Endothelial cell of umbilical vein (primary cell): ENCODE measurements at regions not wholly inside any gene's neighbourhood (a gene's known extent, or its start where the extent isn't known, plus 50 kb on each side); places are given as distances from the start of the nearest gene placed in this dataset.

Experiments
- BruUV-seq: library from RNA; stranded (reverse); fragments of 400-500 nt; replicated peaks from 2 replicates; lab custom pipeline; 2021; lab: Mats Ljungman, UMichigan
- CTCF ChIA-PET: fragments of 300-600, 350-600 bp; sonication (Branson Sonifier 250); formaldehyde crosslinking; loops from one replicate; lab custom pipeline; 2021; ENCODE audit warnings: antibody characterized with exemption, inconsistent platforms; lab: Charles Lee
- POLR2A ChIA-PET: fragments of 300-600, 350-600 bp; sonication (Branson Sonifier 250); formaldehyde crosslinking; loops from one replicate; lab custom pipeline; 2021; ENCODE audit warnings: antibody characterized with exemption, inconsistent platforms; lab: Charles Lee
- DNase-seq: peaks from one replicate; pipeline ENCODE4 v3.0.0-alpha.2; 2011; ENCODE audit warnings: low read depth, low spot score
- FAIRE-seq: peaks from 2 replicates; lab custom pipeline; 2011; peaks lifted over from hg19 to GRCh38; lab: Jason Lieb, UNC
- H2AFZ ChIP-seq: 2 replicates; pipeline ENCODE4 v1.6.0; 2012; ENCODE audit warnings: low read depth, low read length, control low read depth, inconsistent platforms
- H3K27ac ChIP-seq: 2 replicates; pipeline ENCODE4 v1.5.1; 2011; ENCODE audit warnings: low read depth, mild to moderate bottlenecking, control low read depth, low read length, moderate library complexity; ENCODE audit not compliant: insufficient read depth
- H3K27me3 ChIP-seq, 2 experiments: 2 replicates each; pipeline versions ENCODE4 v1.6.0 to v1.6.1; 2011; ENCODE audit warnings: low read length in 2 of 2, mixed read lengths in 1 of 2; ENCODE audit not compliant: control insufficient read depth in 2 of 2, insufficient read depth in 2 of 2
- H3K36me3 ChIP-seq, 2 experiments: 2 replicates in 1 of 2; 3 replicates in 1 of 2; pipeline ENCODE4 v1.5.1; 2011; ENCODE audit warnings: low read length in 2 of 2, mild to moderate bottlenecking in 1 of 2, moderate library complexity in 1 of 2; ENCODE audit not compliant: control insufficient read depth in 2 of 2, insufficient read depth in 2 of 2; ENCODE audit errors: extremely low read depth in 1 of 2
- H3K4me1 ChIP-seq: 3 replicates; pipeline ENCODE4 v1.5.1; 2011; ENCODE audit warnings: mild to moderate bottlenecking, low read length; ENCODE audit not compliant: control insufficient read depth, insufficient read depth; ENCODE audit errors: extremely low read depth
- H3K4me2 ChIP-seq: 2 replicates; pipeline ENCODE4 v1.6.1; 2011; ENCODE audit warnings: low read length, control low read depth, mixed read lengths; ENCODE audit not compliant: insufficient read depth
- H3K4me3 ChIP-seq, 3 experiments: fragments of 200-600 bp in 1 of 3; sonication (generic), shearing (Covaris generic) in 1 of 3; replicated peaks in 1 of 3; 2 replicates each; pipeline ENCODE4 v1.5.1; 2011 to 2016; ENCODE audit warnings: control low read depth in 3 of 3, low read length in 3 of 3, mild to moderate bottlenecking in 2 of 3, inconsistent platforms in 1 of 3, low read depth in 1 of 3, moderate library complexity in 1 of 3; ENCODE audit not compliant: insufficient read depth in 1 of 3
- H3K79me2 ChIP-seq: 2 replicates; pipeline ENCODE4 v1.6.0; 2012; ENCODE audit warnings: low read length, inconsistent platforms; ENCODE audit not compliant: control insufficient read depth, insufficient read depth
- H3K9ac ChIP-seq: replicated peaks from 2 replicates; pipeline ENCODE3; 2011; ENCODE audit warnings: low read length, control low read depth; ENCODE audit not compliant: insufficient read depth; ENCODE audit errors: extremely low read depth
- H3K9me1 ChIP-seq: replicated peaks from 3 replicates; pipeline ENCODE4 v1.6.0; 2011; ENCODE audit warnings: mild to moderate bottlenecking, low read length; ENCODE audit not compliant: control insufficient read depth, insufficient read depth; ENCODE audit errors: extremely low read depth
- H3K9me3 ChIP-seq: replicated peaks from 2 replicates; pipeline ENCODE4 v1.5.1; 2012; ENCODE audit warnings: low read length, inconsistent platforms; ENCODE audit not compliant: control insufficient read depth, insufficient read depth
- H4K20me1 ChIP-seq: replicated peaks from 2 replicates; pipeline ENCODE3; 2011; ENCODE audit warnings: mild to moderate bottlenecking, low read length; ENCODE audit not compliant: control insufficient read depth, insufficient read depth; ENCODE audit errors: extremely low read depth
- CTCF ChIP-seq, 2 donors: IDR thresholded peaks; 1 replicate in 1 of 2; 2 replicates in 1 of 2; pipeline ENCODE4 v1.5.1; 2011; ENCODE audit warnings: low read length in 2 of 2, mild to moderate bottlenecking in 2 of 2, moderate library complexity in 2 of 2, control low read depth in 1 of 2, inconsistent platforms in 1 of 2, low read depth in 1 of 2; ENCODE audit not compliant: insufficient read depth in 1 of 2; ENCODE audit errors: extremely low read depth in 1 of 2
- EZH2 ChIP-seq: IDR thresholded peaks from 2 replicates; pipeline ENCODE4 v1.6.1; 2012; ENCODE audit warnings: borderline replicate concordance, low read depth, mild to moderate bottlenecking, moderate library complexity, low read length, inconsistent platforms; ENCODE audit not compliant: severe bottlenecking
- FOS ChIP-seq: IDR thresholded peaks from 2 replicates; pipeline ENCODE4 v1.6.1; 2011; ENCODE audit warnings: mild to moderate bottlenecking, low read length, moderate library complexity, borderline replicate concordance; ENCODE audit not compliant: insufficient read depth
- GATA2 ChIP-seq: IDR thresholded peaks from 2 replicates; pipeline ENCODE4 v1.7.0; 2011; ENCODE audit warnings: low read depth, mild to moderate bottlenecking, moderate library complexity, mixed read lengths, low read length; ENCODE audit not compliant: insufficient read length, insufficient read depth
- JUN ChIP-seq: IDR thresholded peaks from 2 replicates; pipeline ENCODE4 v1.6.1; 2011; ENCODE audit warnings: borderline replicate concordance, low read depth; ENCODE audit not compliant: insufficient read length, insufficient read depth
- MYC ChIP-seq: IDR thresholded peaks from one replicate; pipeline ENCODE4 v1.6.1; 2011; ENCODE audit warnings: mild to moderate bottlenecking, low read depth, low read length
- POLR2A ChIP-seq: IDR thresholded peaks from 2 replicates; pipeline ENCODE4 v1.6.1; 2012; ENCODE audit warnings: low read depth, mild to moderate bottlenecking, control low read depth, low read length
- POLR2AphosphoS5 ChIP-seq: IDR thresholded peaks from 2 replicates; pipeline ENCODE4 v1.6.1; 2012; ENCODE audit warnings: low read depth, mild to moderate bottlenecking, control low read depth, low read length, moderate library complexity; ENCODE audit not compliant: insufficient read depth
- dilution Hi-C: fragments of 300-500 bp; cut with MboI; formaldehyde crosslinking; loops from one replicate; pipeline ENCODE4 v1.15.0; 2019; ENCODE audit warnings: low sequenced_read_pairs; ENCODE audit not compliant: extremely low pct_ligation_motif_present
- intact Hi-C: fragments of 100-400 bp; cut with micrococcal nuclease; formaldehyde crosslinking; loops from one replicate; pipeline ENCODE4 v1.10.0; 2022
- TF ChIP-seq, protein P1 (sequence below): IDR thresholded peaks from 2 replicates; pipeline ENCODE4 v1.6.1; 2011; ENCODE audit not compliant: insufficient read depth, insufficient read length

DNA sequence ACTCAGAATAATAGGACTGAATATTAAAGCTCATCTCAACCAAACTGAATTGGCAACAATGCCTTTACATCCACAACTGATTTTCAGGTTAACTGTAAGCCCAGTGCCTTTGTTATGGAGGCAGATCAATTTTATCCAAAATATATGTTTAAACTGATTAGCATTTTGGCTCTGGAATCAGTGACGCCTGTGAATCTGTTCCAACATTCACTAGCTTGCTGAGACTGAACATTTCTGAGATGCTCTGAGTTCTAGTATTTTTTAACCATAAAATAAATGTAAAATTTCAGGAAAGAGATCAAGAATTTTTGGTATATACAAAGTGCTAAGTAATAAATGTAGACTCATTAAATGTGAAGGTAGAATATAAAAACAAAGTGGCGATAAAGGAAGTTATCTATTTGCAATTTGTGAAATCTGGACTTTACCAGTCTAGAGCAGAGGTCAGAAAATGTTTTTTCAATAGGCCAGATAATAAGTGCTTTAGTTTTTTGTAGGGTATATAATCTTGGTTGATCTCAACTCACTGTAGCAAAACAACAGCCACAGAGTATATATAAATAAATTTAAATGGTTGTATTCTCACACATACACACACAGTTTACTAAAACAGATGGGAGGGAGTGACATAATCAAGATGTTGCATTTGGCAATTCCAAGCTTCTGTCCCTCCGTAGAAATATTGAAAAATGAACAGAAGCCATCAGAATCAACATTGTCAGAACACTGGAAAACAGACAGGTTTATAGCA is 560.3 kb downstream of the ZWINT start:
- no peak overlapping the region for H3K9ac ChIP-seq
- DNase-seq (no peak), FAIRE-seq (no peak)
- no peaks in the 10 kb centered on the region for H3K4me1 ChIP-seq
- intact Hi-C loops = no loop called here
- no TSS peak for BruUV-seq
- H4K20me1 ChIP-seq = no peaks in the 10 kb centered on the region
- H3K9me3 ChIP-seq = peaks cover 2% of the 10 kb centered on the region
- ChIA-PET CTCF (no interaction called here), POLR2A (no interaction called here)
- H3K79me2 ChIP-seq = no peaks in the 10 kb centered on the region
- TF ChIP-seq POLR2AphosphoS5 (no peak), JUN (no peak), MYC (no peak), EZH2 (no peak), GATA2 (no peak), CTCF (IDR thresholded peaks at IDR 0.05; ENCODE audit: extremely low read depth in 1 of 2, insufficient read depth in 1 of 2, low read depth in 1 of 2, low read length in 2 of 2) (no peak), POLR2A (no peak), FOS (no peak)
- TF ChIP-seq, protein P1, sequence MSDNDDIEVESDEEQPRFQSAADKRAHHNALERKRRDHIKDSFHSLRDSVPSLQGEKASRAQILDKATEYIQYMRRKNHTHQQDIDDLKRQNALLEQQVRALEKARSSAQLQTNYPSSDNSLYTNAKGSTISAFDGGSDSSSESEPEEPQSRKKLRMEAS = no peak
- no peaks in the 10 kb centered on the region for H3K36me3 ChIP-seq
- dilution Hi-C loops = no loop called here
- H3K4me3 ChIP-seq = no peak overlapping the region
- H2AFZ ChIP-seq = no peak overlapping the region
- no peaks in the 10 kb centered on the region for H3K27me3 ChIP-seq
- H3K27ac ChIP-seq = no peak overlapping the region
- H3K4me2 ChIP-seq = no peak overlapping the region
- H3K9me1 ChIP-seq = no peaks in the 10 kb centered on the region
